ENCODE measurements at regions not wholly inside any gene's neighbourhood (a gene's known extent, or its start where the extent isn't known, plus 50 kb on each side); places are given as distances from the start of the nearest gene placed in this dataset.

- peak; percentile 3 for DNase-seq (ENCODE audit: low read depth)
- TF ChIP-seq, protein P1, sequence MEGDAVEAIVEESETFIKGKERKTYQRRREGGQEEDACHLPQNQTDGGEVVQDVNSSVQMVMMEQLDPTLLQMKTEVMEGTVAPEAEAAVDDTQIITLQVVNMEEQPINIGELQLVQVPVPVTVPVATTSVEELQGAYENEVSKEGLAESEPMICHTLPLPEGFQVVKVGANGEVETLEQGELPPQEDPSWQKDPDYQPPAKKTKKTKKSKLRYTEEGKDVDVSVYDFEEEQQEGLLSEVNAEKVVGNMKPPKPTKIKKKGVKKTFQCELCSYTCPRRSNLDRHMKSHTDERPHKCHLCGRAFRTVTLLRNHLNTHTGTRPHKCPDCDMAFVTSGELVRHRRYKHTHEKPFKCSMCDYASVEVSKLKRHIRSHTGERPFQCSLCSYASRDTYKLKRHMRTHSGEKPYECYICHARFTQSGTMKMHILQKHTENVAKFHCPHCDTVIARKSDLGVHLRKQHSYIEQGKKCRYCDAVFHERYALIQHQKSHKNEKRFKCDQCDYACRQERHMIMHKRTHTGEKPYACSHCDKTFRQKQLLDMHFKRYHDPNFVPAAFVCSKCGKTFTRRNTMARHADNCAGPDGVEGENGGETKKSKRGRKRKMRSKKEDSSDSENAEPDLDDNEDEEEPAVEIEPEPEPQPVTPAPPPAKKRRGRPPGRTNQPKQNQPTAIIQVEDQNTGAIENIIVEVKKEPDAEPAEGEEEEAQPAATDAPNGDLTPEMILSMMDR (conservative IDR thresholded peaks at IDR 0.05; ENCODE audit: low read depth, low read length), result no peak
These were observed 274.1 kb upstream of the MC4R start for GRCh38 chr18:60646725-60647124.

GRCh38 chr18:60649107-60649506, 276.5 kb upstream of the MC4R start:
- TF ChIP-seq, protein P1 (conservative IDR thresholded peaks at IDR 0.05; ENCODE audit: low read depth, low read length), result no peak
- no peak for DNase-seq (ENCODE audit: low read depth)
- no peak overlapping the region for H3K4me3 ChIP-seq (ENCODE audit: low read depth, low read length)

More at GRCh38 chr18:60646725-60647124, 274.1 kb upstream of the MC4R start:
- no peak overlapping the region for H3K4me3 ChIP-seq (ENCODE audit: low read depth, low read length)

GRCh38 chr18:60649842-60650536, 277.4 kb upstream of the MC4R start:
- DNase-seq (ENCODE audit: low read depth), result no peak
- H3K4me3 ChIP-seq (ENCODE audit: low read depth, low read length), result no peak overlapping the region
- TF ChIP-seq, protein P1 (conservative IDR thresholded peaks at IDR 0.05; ENCODE audit: low read depth, low read length), result no peak

DNA sequence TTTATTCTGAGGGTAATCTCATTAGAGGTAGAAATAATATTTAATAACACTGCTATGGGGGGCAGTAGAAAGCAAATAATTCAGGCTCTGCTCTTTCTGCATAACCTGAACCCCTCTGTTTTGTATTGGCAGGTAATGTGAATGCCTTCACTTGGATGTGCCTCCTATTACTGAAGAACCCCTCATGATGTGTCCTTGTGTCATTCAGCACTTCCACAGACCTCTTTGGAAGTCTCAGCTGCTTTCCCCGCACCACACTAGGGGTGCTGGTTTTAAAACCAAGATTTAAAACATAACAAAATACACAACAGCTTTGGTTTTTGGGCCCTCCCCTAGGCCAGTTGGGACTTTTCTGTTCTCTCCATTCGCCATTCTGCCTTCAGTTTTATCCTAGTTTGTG, 281.7 kb upstream of the MC4R start:
- TF ChIP-seq, protein P1 (conservative IDR thresholded peaks at IDR 0.05; ENCODE audit: low read depth, low read length), result no peak
- no peak overlapping the region for H3K4me3 ChIP-seq (ENCODE audit: low read depth, low read length)
- DNase-seq (ENCODE audit: low read depth), result no peak

DNA sequence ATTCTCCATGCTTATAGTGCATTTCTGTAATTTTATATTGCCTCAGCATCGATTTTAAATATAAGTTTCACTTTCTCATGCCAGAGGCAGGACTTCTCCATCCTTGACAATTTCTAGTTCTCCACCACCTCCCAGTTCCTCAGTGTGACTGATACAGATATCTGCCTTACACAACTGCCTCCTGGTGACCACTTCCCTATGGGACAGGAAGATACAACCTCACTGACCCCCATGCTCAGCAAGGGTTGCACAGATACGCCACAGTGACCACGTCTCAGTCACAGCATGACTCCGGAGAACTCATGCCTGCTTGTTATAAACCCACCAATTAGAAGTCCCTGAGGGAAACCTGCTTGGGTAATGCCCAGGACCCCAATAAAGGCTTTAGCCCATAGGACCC, 284.0 kb upstream of the MC4R start:
- H3K4me3 ChIP-seq (ENCODE audit: low read depth, low read length), result no peak overlapping the region
- DNase-seq (ENCODE audit: low read depth), result no peak
- TF ChIP-seq, protein P1 (conservative IDR thresholded peaks at IDR 0.05; ENCODE audit: low read depth, low read length), result no peak

- DNase-seq (ENCODE audit: low read depth), result no peak
- H3K4me3 ChIP-seq (ENCODE audit: low read depth, low read length), result no peak overlapping the region
- TF ChIP-seq, protein P1 (conservative IDR thresholded peaks at IDR 0.05; ENCODE audit: low read depth, low read length), result no peak
These were observed 289.9 kb upstream of the MC4R start for GRCh38 chr18:60662491-60662890.
